T-helper 17 cell (primary cell): ENCODE measurements at regions not wholly inside any gene's neighbourhood (a gene's known extent, or its start where the extent isn't known, plus 50 kb on each side); places are given as distances from the start of the nearest gene placed in this dataset.

Experiments
- ATAC-seq: fragments of 150-1000 bp; cut with Tn5 transposase; 2 replicates; pipeline ENCODE4 v1.10.0; 2021; ENCODE audit warnings: mild to moderate bottlenecking, moderate library complexity
- DNase-seq, 3 donors: peaks; one replicate each; pipeline versions ENCODE4 v3.0.0 to v3.0.0-alpha.2; 2020 to 2021
- H3K9me3 ChIP-seq: one replicate; pipeline ENCODE4 v1.7.0; 2013; ENCODE audit warnings: low read length, mild to moderate bottlenecking; ENCODE audit not compliant: control insufficient read depth, poor library complexity, severe bottlenecking
- H3K27ac Mint-ChIP-seq: one replicate; pipeline ENCODE4 v1.8.0; 2022; ENCODE audit warnings: mild to moderate bottlenecking, moderate library complexity, mixed read lengths
- H3K27me3 Mint-ChIP-seq: one replicate; pipeline ENCODE4 v1.8.0; 2022; ENCODE audit warnings: mixed read lengths
- H3K36me3 Mint-ChIP-seq: one replicate; pipeline ENCODE4 v1.8.0; 2022; ENCODE audit warnings: low read depth, mixed read lengths
- H3K4me1 Mint-ChIP-seq: one replicate; pipeline ENCODE4 v1.8.0; 2022; ENCODE audit warnings: mild to moderate bottlenecking, mixed read lengths
- H3K4me3 Mint-ChIP-seq: one replicate; pipeline ENCODE4 v1.8.0; 2022; ENCODE audit warnings: mild to moderate bottlenecking, moderate library complexity, mixed read lengths

DNA sequence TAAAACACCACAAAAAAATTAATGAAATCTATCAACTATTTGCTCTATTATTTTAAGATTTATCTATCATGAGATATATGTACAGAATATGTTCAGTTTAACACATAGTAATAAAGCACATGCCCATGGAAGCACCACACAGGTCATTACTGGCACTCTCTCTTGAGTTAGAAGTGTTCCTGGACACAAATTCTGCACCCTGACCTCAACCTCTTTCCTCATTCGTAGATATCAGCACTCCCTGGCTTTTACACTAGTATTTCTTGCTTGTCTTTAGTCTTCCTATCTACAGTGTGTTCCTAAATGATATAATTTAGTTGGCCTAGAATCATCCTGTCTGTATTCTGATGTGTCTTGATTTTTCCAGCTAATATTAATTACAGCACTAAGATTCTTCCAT lies 321.0 kb upstream of the SOX5 start:
- DNase-seq (no peak), ATAC-seq (no peak)
- no peaks in the 10 kb centered on the region for H3K27me3 Mint-ChIP-seq
- H3K9me3 ChIP-seq: no peaks in the 10 kb centered on the region
- H3K4me3 Mint-ChIP-seq: no peak overlapping the region
- no peaks in the 10 kb centered on the region for H3K36me3 Mint-ChIP-seq
- H3K4me1 Mint-ChIP-seq: no peaks in the 10 kb centered on the region
- no peak overlapping the region for H3K27ac Mint-ChIP-seq

DNA sequence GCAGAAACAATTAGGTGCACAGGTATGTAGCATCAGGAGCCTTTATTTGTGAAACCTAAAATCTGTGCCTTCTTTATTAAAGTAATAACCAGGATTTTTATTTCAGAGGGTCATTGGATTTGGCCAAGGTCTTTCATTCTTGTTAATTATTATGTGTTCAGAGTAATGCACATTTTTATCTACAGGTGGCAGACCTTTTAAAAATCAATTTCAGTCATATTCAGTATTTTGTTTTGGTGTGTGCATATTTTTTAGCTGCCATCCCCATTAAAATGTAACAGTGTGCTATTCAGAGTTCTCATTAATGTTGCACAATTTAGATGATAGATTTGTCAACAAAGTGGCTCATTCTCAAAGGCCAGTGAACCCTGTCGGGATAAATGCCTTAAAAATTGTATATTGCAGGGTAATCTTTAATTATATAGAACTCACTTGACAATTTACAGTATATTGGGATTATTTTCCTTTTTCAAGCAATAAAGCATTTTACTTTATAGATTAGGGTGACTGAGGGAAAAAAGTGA lies 319.3 kb upstream of the SOX5 start:
- ATAC-seq: no peak
- no peaks in the 10 kb centered on the region for H3K9me3 ChIP-seq
- no peak overlapping the region for H3K4me3 Mint-ChIP-seq
- no peak for DNase-seq
- H3K27me3 Mint-ChIP-seq: no peaks in the 10 kb centered on the region
- H3K4me1 Mint-ChIP-seq: no peaks in the 10 kb centered on the region
- H3K36me3 Mint-ChIP-seq: no peaks in the 10 kb centered on the region
- no peak overlapping the region for H3K27ac Mint-ChIP-seq

DNA sequence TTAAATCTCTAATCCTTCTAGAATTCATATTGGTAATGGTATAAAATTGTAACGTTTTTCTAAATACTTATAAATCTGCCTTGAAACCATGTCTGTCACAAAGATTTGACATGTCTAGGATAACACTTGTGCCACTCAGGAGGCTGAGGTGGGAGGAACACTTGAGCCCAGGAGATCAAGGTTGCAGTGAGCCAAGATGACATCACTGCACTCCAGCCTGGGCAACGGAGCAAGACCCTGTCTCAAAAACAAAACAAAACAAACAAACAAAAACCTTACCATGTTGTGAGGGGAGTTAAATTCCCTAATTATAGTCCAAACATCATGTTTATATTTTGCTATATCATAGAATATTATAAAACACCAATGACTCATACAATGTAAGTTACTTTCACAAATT lies 317.5 kb upstream of the SOX5 start:
- no peaks in the 10 kb centered on the region for H3K4me1 Mint-ChIP-seq
- no peaks in the 10 kb centered on the region for H3K9me3 ChIP-seq
- H3K27me3 Mint-ChIP-seq: no peaks in the 10 kb centered on the region
- DNase-seq: no peak
- H3K27ac Mint-ChIP-seq: no peak overlapping the region
- H3K4me3 Mint-ChIP-seq: no peak overlapping the region
- H3K36me3 Mint-ChIP-seq: no peaks in the 10 kb centered on the region
- no peak for ATAC-seq

DNA sequence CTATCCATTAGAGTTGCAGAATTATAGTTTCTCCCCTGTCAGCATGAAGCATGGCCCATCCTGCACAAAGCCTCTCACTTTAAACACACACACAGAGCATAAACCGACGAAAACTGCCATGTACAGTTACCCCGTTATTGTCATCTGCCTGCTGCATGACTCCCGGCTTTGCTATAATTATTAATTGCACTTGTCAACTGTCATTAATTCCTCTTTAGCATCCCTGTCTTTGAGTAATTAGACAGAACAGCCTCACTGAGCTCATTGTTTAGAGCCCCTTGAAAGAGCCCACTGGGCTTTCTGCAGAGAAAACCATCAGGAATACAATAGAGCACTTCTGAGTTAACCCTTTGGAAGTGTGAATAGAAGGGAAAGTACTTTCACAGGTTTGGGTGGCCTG lies 307.2 kb upstream of the SOX5 start:
- Mint-ChIP-seq H3K4me3 (no peak overlapping the region), H3K27me3 (no peaks in the 10 kb centered on the region), H3K27ac (no peak overlapping the region), H3K36me3 (no peaks in the 10 kb centered on the region), H3K4me1 (no peaks in the 10 kb centered on the region)
- no peak for ATAC-seq
- H3K9me3 ChIP-seq: no peaks in the 10 kb centered on the region
- no peak for DNase-seq

DNA sequence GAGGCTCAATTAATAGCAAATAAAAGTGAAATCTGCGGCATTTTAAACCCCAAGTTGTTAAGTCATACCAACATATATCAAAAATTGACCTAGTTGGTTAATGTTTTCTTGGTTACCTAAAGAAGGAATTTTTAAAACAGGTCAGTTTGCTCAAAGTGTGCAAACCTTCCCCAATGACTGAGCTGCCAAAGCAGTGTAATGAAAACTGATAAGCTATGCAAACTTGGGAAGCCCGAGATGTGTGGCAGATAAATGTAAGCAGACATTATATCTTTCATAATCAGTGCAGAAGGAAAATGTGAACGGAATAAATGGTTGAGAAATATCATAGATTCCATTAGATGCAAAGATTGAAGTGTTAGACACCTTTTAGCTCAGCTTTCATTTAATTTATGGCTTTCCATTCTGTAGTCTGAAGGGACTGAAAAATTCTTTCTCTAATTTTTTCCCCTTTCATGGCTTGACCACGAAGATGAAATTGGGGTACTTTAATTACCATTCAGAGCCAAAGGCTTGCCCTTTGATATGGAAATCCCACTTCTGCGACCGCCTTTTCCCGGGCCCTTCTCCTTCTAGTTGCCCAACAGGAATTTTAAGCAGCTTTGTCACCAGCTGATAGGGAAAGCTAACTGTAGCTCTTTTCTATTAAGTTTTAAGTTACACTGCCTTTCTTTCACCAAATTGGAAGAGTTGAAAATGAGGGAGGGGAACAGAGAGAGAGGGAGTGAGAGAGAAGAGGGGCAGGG lies 306.6 kb upstream of the SOX5 start:
- Mint-ChIP-seq H3K4me3 (no peak overlapping the region), H3K36me3 (no peaks in the 10 kb centered on the region), H3K4me1 (no peaks in the 10 kb centered on the region), H3K27me3 (no peaks in the 10 kb centered on the region), H3K27ac (no peak overlapping the region)
- H3K9me3 ChIP-seq: no peaks in the 10 kb centered on the region
- DNase-seq (no peak), ATAC-seq (no peak)

DNA sequence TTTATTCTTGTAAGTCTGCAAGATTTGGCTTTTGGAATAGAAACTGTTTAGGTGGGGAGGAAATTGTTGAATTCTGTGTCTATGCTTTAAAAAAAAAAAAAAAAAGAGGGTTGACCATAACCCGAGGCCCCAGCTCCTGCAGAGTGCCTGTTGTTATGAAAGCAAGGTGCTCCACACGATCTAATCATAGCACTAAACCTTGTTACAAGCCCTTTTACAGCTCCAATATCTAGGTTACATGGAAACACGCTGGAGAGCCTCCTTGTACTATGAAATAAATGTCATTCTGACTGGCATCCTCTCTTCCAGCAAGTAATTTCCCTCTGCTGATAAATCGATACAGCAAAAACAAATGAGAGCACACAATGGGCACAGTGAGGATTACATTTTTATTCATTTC lies 303.1 kb upstream of the SOX5 start:
- Mint-ChIP-seq H3K27me3 (no peaks in the 10 kb centered on the region), H3K4me1 (no peaks in the 10 kb centered on the region), H3K36me3 (no peaks in the 10 kb centered on the region), H3K4me3 (no peak overlapping the region), H3K27ac (no peak overlapping the region)
- DNase-seq: no peak
- no peak for ATAC-seq
- no peaks in the 10 kb centered on the region for H3K9me3 ChIP-seq

DNA sequence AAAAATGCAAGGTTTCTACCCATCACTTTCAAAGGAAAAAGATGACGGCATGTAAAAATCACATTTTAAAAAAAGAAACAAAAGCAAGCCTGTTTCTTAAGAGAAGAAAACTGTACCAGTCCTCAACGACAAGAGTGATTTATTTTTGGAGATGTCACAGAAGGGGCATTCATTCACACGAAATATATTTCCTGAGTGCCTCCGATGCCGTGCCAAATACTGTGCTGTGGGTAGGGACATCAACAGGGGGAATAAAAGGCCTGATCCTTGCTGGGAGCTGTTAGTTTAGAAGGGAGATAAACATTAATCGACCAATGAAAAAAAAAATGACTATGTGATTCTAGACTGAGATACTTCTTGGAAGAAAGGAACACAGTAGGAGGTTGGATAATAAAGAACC lies 297.5 kb upstream of the SOX5 start:
- no peaks in the 10 kb centered on the region for H3K4me1 Mint-ChIP-seq
- no peaks in the 10 kb centered on the region for H3K9me3 ChIP-seq
- DNase-seq (no peak), ATAC-seq (no peak)
- no peaks in the 10 kb centered on the region for H3K27me3 Mint-ChIP-seq
- no peak overlapping the region for H3K27ac Mint-ChIP-seq
- no peak overlapping the region for H3K4me3 Mint-ChIP-seq
- no peaks in the 10 kb centered on the region for H3K36me3 Mint-ChIP-seq

DNA sequence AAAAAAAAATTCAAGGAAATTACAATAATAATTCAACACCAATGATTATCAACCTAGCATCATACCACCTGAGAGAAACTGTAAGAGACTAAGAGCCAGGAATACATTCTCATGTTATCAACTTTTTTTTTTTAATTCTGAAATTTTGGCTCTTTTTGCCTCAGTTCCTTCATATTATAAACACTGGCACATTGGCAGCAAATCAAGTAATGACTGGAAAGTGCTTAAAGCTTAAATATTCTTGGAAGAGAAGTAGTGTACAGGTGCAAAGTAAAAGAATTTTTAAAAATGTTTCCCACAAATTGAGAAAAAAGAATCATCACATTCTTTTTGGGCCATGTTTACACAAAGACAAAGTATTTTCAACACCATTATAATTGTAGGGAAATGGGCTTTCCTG lies 296.9 kb upstream of the SOX5 start:
- Mint-ChIP-seq H3K36me3 (no peaks in the 10 kb centered on the region), H3K4me1 (no peaks in the 10 kb centered on the region), H3K4me3 (no peak overlapping the region), H3K27me3 (no peaks in the 10 kb centered on the region), H3K27ac (no peak overlapping the region)
- DNase-seq (no peak), ATAC-seq (no peak)
- H3K9me3 ChIP-seq: no peaks in the 10 kb centered on the region

DNA sequence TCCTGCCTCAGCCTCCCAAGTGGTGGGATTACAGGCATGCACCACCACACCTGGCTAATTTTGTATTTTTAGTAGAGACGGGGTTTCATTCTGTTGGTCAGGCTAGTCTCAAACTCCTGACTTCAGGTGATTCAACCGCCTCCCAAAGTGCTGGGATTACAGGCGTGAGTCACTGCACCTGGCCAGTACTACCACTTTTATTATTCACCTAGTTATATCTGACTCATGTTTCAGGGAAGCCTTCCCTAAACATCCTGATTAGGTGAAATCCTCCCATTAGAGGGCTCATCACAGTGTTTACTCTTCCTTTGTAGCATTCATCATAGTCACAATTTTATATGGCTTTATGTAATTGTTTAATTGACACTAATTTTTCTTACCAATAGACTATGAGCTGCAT lies 295.3 kb upstream of the SOX5 start:
- Mint-ChIP-seq H3K27ac (no peak overlapping the region), H3K4me1 (no peaks in the 10 kb centered on the region), H3K4me3 (no peak overlapping the region), H3K36me3 (no peaks in the 10 kb centered on the region), H3K27me3 (no peaks in the 10 kb centered on the region)
- DNase-seq: no peak
- H3K9me3 ChIP-seq: no peaks in the 10 kb centered on the region
- ATAC-seq: no peak

DNA sequence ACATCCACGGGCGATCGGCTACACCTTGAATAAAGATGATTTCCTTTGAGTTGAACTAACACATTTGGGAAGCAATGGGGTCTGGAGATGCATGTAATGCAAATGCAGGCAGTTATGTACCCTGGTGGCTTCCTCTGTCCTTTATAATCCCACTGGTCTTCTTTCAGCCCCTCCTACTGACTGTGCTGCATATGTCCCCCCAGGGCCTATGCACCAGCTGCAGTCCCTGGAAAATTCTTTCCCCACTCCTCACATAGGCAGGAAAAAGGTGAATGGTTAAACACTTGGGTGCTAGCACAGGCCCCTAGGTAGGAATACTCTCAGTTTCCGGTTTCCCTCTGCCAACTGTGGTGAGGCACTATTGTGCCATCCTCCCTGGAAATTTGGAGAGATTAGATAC lies 294.8 kb upstream of the SOX5 start:
- Mint-ChIP-seq H3K36me3 (no peaks in the 10 kb centered on the region), H3K27ac (no peak overlapping the region), H3K4me3 (no peak overlapping the region), H3K4me1 (no peaks in the 10 kb centered on the region), H3K27me3 (no peaks in the 10 kb centered on the region)
- DNase-seq (no peak), ATAC-seq (no peak)
- no peaks in the 10 kb centered on the region for H3K9me3 ChIP-seq

DNA sequence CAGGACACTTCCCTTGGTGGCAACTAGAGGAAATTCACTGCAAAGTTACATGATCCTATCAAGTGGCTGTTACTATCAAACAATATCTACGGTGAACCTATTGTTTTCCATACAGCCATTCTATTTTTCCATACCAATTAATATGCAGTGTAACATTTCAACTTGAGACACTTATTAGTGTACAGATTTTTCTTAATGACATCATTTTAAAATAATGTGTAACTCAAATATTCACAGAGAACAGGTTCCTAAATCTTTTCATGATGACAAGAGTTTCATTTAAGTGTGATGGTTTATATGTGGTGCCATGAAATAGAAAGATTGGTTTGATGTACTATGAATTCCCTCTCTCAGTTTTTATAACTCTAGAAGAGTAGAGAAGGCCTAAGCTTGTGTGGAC lies 291.2 kb upstream of the SOX5 start:
- no peaks in the 10 kb centered on the region for H3K27me3 Mint-ChIP-seq
- ATAC-seq: no peak
- no peak overlapping the region for H3K4me3 Mint-ChIP-seq
- H3K9me3 ChIP-seq: no peaks in the 10 kb centered on the region
- H3K36me3 Mint-ChIP-seq: no peaks in the 10 kb centered on the region
- no peaks in the 10 kb centered on the region for H3K4me1 Mint-ChIP-seq
- no peak overlapping the region for H3K27ac Mint-ChIP-seq
- DNase-seq: no peak

DNA sequence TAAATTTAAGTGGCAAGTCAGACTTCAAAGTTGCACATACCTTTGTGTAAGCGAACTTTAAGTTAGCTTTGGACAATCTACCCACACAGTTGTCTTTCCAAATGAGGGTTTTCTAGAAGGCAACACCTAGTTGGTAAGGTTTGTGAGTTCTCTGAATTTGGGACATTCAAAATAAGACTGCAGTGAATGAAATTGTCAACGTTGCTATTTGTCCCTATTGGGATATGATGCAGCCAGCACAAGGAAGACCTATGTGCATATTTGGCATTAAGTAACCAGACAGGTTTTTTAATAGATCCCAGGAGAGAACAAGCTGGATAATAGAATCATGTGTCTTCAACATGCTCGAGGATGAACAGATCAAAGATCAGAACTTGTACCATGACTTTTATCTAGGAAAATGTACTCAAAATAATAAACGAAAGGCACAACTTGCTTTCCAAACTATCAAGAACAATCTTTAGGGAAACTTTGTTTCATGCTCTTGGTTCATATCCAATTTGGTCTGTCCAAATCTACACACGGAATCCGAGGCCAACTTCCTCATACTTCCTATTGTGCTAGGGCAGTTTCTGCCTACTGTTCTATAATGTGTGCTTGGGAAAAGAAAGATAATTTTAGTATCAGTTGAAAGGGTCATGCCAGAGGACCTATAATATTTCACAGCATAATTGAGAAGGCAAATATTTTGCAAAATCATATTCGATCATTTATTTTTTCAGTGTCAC lies 284.2 kb upstream of the SOX5 start:
- Mint-ChIP-seq H3K36me3 (no peaks in the 10 kb centered on the region), H3K27me3 (no peaks in the 10 kb centered on the region), H3K27ac (no peak overlapping the region), H3K4me1 (no peaks in the 10 kb centered on the region), H3K4me3 (no peak overlapping the region)
- ATAC-seq (no peak), DNase-seq (no peak)
- H3K9me3 ChIP-seq: no peaks in the 10 kb centered on the region

DNA sequence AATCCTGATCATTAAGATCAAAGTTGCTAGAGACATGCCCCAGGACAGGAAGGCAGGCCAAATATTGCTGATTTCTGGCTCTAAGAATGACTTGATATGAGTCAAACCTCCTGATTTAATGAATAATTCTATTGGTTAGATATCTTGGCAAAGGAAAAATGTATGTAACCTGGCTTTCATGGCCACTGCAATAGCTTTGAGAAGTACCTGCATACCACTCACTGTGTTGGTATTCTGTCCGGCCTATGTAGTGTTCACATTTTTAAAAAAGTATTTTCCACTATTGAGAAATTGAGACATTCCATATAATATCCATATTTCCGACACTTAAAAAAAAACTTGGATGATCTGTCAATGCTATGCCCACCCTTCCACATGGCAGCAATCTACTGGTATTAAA lies 283.1 kb upstream of the SOX5 start:
- Mint-ChIP-seq H3K4me3 (no peak overlapping the region), H3K27ac (no peak overlapping the region), H3K36me3 (no peaks in the 10 kb centered on the region), H3K27me3 (no peaks in the 10 kb centered on the region), H3K4me1 (no peaks in the 10 kb centered on the region)
- H3K9me3 ChIP-seq: no peaks in the 10 kb centered on the region
- DNase-seq (no peak), ATAC-seq (no peak)

DNA sequence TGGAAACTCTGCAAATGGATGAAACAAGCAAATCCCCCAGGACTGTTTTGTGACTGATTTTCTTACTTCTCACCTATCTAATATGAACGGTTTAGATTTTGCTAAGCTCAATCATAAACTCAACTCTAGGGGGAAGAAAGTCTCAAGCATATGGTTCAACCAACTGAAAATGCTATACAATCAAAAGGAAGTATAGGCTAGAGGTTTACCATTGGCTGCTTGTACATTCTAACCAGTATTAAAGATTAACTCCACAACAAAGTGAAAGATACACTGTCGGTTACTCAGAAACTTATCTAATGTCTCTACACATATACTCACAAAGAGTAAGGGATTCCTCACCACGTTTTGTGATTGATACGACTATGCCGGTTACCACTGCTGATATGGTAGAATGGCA lies 281.8 kb upstream of the SOX5 start:
- no peak for ATAC-seq
- Mint-ChIP-seq H3K4me3 (no peak overlapping the region), H3K4me1 (no peaks in the 10 kb centered on the region), H3K36me3 (no peaks in the 10 kb centered on the region), H3K27ac (no peak overlapping the region), H3K27me3 (no peaks in the 10 kb centered on the region)
- no peaks in the 10 kb centered on the region for H3K9me3 ChIP-seq
- DNase-seq: no peak
